H1 (cell line): ENCODE measurements at regions not wholly inside any gene's neighbourhood (a gene's known extent, or its start where the extent isn't known, plus 50 kb on each side); places are given as distances from the start of the nearest gene placed in this dataset.

Experiments
- GTF2F1 ChIP-seq: IDR thresholded peaks from 2 replicates; pipeline ENCODE4 v1.6.1; 2012; ENCODE audit warnings: low read depth, low read length, improper control_type of control experiment, borderline replicate concordance
- JUN ChIP-seq: IDR thresholded peaks from 2 replicates; pipeline ENCODE4 v1.6.1; 2011; ENCODE audit warnings: low read depth, mild to moderate bottlenecking, improper control_type of control experiment, low read length
- TF ChIP-seq, protein P1 (sequence below), 3 experiments: IDR thresholded peaks; 1 replicate in 2 of 3; 2 replicates in 1 of 3; pipeline versions ENCODE4 v1.5.1 to v1.6.1; 2011; ENCODE audit warnings: low read length in 3 of 3, mild to moderate bottlenecking in 3 of 3, inconsistent platforms in 2 of 3, low read depth in 1 of 3, moderate library complexity in 1 of 3; ENCODE audit not compliant: insufficient read depth in 1 of 3; ENCODE audit errors: control extremely low read depth in 1 of 3

DNA sequence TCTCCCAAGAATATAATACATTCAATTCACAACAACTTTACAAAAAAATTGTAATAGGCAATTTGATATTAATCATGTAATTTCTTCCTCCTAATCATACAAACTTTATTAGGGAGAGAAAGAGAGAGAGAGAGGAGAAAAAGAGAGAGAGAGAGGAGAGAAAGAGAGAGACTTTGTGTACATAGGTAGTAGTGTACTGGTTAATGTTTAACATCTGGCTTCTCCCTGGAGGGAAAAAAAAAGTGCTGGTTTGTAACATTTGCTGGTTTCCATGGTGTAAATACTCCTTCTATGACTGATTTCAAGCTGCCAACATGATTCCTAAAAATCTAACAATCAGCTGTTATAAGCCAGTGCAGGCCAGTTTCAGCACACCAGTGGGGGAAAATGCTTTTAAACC is 98.0 kb upstream of the ARHGEF26 start:
- TF ChIP-seq JUN (no peak), GTF2F1 (no peak)
- TF ChIP-seq, protein P1, sequence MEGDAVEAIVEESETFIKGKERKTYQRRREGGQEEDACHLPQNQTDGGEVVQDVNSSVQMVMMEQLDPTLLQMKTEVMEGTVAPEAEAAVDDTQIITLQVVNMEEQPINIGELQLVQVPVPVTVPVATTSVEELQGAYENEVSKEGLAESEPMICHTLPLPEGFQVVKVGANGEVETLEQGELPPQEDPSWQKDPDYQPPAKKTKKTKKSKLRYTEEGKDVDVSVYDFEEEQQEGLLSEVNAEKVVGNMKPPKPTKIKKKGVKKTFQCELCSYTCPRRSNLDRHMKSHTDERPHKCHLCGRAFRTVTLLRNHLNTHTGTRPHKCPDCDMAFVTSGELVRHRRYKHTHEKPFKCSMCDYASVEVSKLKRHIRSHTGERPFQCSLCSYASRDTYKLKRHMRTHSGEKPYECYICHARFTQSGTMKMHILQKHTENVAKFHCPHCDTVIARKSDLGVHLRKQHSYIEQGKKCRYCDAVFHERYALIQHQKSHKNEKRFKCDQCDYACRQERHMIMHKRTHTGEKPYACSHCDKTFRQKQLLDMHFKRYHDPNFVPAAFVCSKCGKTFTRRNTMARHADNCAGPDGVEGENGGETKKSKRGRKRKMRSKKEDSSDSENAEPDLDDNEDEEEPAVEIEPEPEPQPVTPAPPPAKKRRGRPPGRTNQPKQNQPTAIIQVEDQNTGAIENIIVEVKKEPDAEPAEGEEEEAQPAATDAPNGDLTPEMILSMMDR (IDR thresholded peaks at IDR 0.05; ENCODE audit: control extremely low read depth in 1 of 3, insufficient read depth in 1 of 3, low read depth in 1 of 3, low read length in 3 of 3): no peak
